Neural cell (in vitro differentiated cells): ENCODE measurements at regions not wholly inside any gene's neighbourhood (a gene's known extent, or its start where the extent isn't known, plus 50 kb on each side); places are given as distances from the start of the nearest gene placed in this dataset.
A peak's percentile ranks its signal among the peaks of the same experiment; 100 is the strongest.

Source experiments
- H2AFZ ChIP-seq: fragments of 200-600, 300-800 bp; sonication (generic), shearing (Covaris generic); 2 replicates; pipeline ENCODE4 v1.6.0; 2014; ENCODE audit warnings: low read depth, mild to moderate bottlenecking, antibody characterized with exemption, low read length, moderate library complexity
- H3F3A ChIP-seq: fragments of 200-600 bp; shearing (Covaris generic); 2 replicates; pipeline ENCODE4 v1.6.1; 2016; ENCODE audit warnings: mild to moderate bottlenecking, moderate library complexity, mixed read lengths, antibody characterized with exemption, low read length; ENCODE audit not compliant: insufficient read depth, poor library complexity, severe bottlenecking
- H3K27ac ChIP-seq: fragments of 200-600, 300-800 bp; sonication (generic), shearing (Covaris generic); 2 replicates; pipeline ENCODE4 v1.5.1; 2014; ENCODE audit warnings: mild to moderate bottlenecking, low read length, moderate library complexity
- H3K27me3 ChIP-seq: fragments of 300-800, 200-600 bp; sonication (generic), shearing (Covaris generic); 2 replicates; pipeline ENCODE4 v1.6.0; 2014; ENCODE audit warnings: mild to moderate bottlenecking, low read depth, low read length, moderate library complexity; ENCODE audit not compliant: insufficient read depth
- H3K36me3 ChIP-seq: fragments of 300-800, 200-600 bp; sonication (generic), shearing (Covaris generic); 2 replicates; pipeline ENCODE4 v1.5.1; 2014; ENCODE audit warnings: mild to moderate bottlenecking, antibody characterized with exemption, low read length, moderate library complexity; ENCODE audit not compliant: insufficient read depth
- H3K4me2 ChIP-seq: fragments of 300-800, 200-600 bp; sonication (generic), shearing (Covaris generic); 2 replicates; pipeline ENCODE4 v1.6.0; 2014; ENCODE audit warnings: mild to moderate bottlenecking, low read length
- H3K4me3 ChIP-seq: fragments of 300-800, 200-600 bp; sonication (generic), shearing (Covaris generic); 2 replicates; pipeline ENCODE4 v1.5.1; 2014; ENCODE audit warnings: mild to moderate bottlenecking, low read length, moderate library complexity
- H3K79me2 ChIP-seq: fragments of 200-600 bp; shearing (Covaris generic); replicated peaks from 2 replicates; pipeline ENCODE4 v1.6.0; 2014; ENCODE audit warnings: mild to moderate bottlenecking, low read length, moderate library complexity; ENCODE audit not compliant: insufficient read depth
- H3K9ac ChIP-seq: fragments of 300-800, 200-600 bp; sonication (generic), shearing (Covaris generic); 2 replicates; pipeline ENCODE4 v1.6.1; 2016; ENCODE audit warnings: mild to moderate bottlenecking, low read length, mixed read lengths
- H3K9me2 ChIP-seq: fragments of 200-600 bp; shearing (Covaris generic); 2 replicates; pipeline ENCODE4 v1.6.1; 2016; ENCODE audit warnings: mild to moderate bottlenecking, low read length, mixed read lengths; ENCODE audit not compliant: insufficient read depth
- H3K9me3 ChIP-seq: fragments of 200-600, 300-800 bp; sonication (generic), shearing (Covaris generic); 2 replicates; pipeline ENCODE4 v1.6.1; 2016; ENCODE audit warnings: mild to moderate bottlenecking, mixed run types, low read length, moderate library complexity, mixed read lengths
- H4K20me1 ChIP-seq: fragments of 200-600 bp; shearing (Covaris generic); 2 replicates; pipeline ENCODE4 v1.6.1; 2016; ENCODE audit warnings: mild to moderate bottlenecking, mixed run types; ENCODE audit not compliant: insufficient read depth
- EP300 ChIP-seq: fragments of 450-650 bp; conservative IDR thresholded peaks from 2 replicates; pipeline ENCODE4 v1.6.1; 2014; ENCODE audit warnings: antibody characterized with exemption, mild to moderate bottlenecking, moderate library complexity; ENCODE audit not compliant: poor library complexity, severe bottlenecking
- EZH2 ChIP-seq: fragments of 200-600, 300-800 bp; shearing (Covaris generic), sonication (generic); IDR thresholded peaks from 2 replicates; pipeline ENCODE4 v1.6.1; 2014; ENCODE audit warnings: antibody characterized with exemption, low read length, borderline replicate concordance, mild to moderate bottlenecking; ENCODE audit not compliant: insufficient read depth, poor library complexity, severe bottlenecking
- MXI1 ChIP-seq: fragments of 450-650 bp; conservative IDR thresholded peaks from 2 replicates; pipeline ENCODE4 v1.6.1; 2014; ENCODE audit warnings: antibody characterized with exemption, mild to moderate bottlenecking; ENCODE audit not compliant: poor library complexity, severe bottlenecking
- POLR2AphosphoS5 ChIP-seq: IDR thresholded peaks from 2 replicates; pipeline ENCODE4 v1.6.1; 2012
- RAD21 ChIP-seq: fragments of 450-650 bp; conservative IDR thresholded peaks from 2 replicates; pipeline ENCODE4 v1.6.1; 2014; ENCODE audit warnings: antibody characterized with exemption, mild to moderate bottlenecking, moderate library complexity
- REST ChIP-seq: IDR thresholded peaks from 2 replicates; pipeline ENCODE4 v1.6.1; 2012; ENCODE audit warnings: borderline replicate concordance
- SMC3 ChIP-seq: fragments of 450-650 bp; conservative IDR thresholded peaks from 2 replicates; pipeline ENCODE4 v1.6.1; 2014; ENCODE audit warnings: antibody characterized with exemption, mild to moderate bottlenecking, moderate library complexity; ENCODE audit not compliant: poor library complexity
- TAF1 ChIP-seq: IDR thresholded peaks from 2 replicates; pipeline ENCODE4 v1.6.1; 2012; ENCODE audit warnings: low read depth
- TF ChIP-seq, protein P1 (sequence below): fragments of 450-650 bp; IDR thresholded peaks from 2 replicates; pipeline ENCODE4 v1.5.1; 2014; ENCODE audit warnings: antibody characterized with exemption, mild to moderate bottlenecking, moderate library complexity; ENCODE audit not compliant: poor library complexity, severe bottlenecking

GRCh38 chr7:35905555-35905954, 104.7 kb downstream of the SEPTIN7 start:
- Histone ChIP-seq H3K9me2 (no peaks in the 10 kb centered on the region), H3K79me2 (no peaks in the 10 kb centered on the region), H3K9me3 (no peaks in the 10 kb centered on the region), H3K4me3 (no peak overlapping the region), H2AFZ (no peak overlapping the region), H3K9ac (no peak overlapping the region), H3F3A (no peaks in the 10 kb centered on the region), H4K20me1 (no peaks in the 10 kb centered on the region), H3K27ac (no peak overlapping the region), H3K27me3 (no peaks in the 10 kb centered on the region), H3K36me3 (peaks cover 5% of the 10 kb centered on the region), H3K4me2 (no peak overlapping the region)
- TF ChIP-seq REST = no peak
- TF ChIP-seq RAD21 = no peak
- TF ChIP-seq EZH2 = no peak
- TF ChIP-seq, protein P1, sequence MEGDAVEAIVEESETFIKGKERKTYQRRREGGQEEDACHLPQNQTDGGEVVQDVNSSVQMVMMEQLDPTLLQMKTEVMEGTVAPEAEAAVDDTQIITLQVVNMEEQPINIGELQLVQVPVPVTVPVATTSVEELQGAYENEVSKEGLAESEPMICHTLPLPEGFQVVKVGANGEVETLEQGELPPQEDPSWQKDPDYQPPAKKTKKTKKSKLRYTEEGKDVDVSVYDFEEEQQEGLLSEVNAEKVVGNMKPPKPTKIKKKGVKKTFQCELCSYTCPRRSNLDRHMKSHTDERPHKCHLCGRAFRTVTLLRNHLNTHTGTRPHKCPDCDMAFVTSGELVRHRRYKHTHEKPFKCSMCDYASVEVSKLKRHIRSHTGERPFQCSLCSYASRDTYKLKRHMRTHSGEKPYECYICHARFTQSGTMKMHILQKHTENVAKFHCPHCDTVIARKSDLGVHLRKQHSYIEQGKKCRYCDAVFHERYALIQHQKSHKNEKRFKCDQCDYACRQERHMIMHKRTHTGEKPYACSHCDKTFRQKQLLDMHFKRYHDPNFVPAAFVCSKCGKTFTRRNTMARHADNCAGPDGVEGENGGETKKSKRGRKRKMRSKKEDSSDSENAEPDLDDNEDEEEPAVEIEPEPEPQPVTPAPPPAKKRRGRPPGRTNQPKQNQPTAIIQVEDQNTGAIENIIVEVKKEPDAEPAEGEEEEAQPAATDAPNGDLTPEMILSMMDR = no peak
- no peak for TF ChIP-seq TAF1
- no peak for TF ChIP-seq SMC3
- TF ChIP-seq EP300 = no peak
- TF ChIP-seq POLR2AphosphoS5 = no peak
- TF ChIP-seq MXI1 = no peak

- Histone ChIP-seq H3K79me2 (no peaks in the 10 kb centered on the region), H3K9me2 (no peaks in the 10 kb centered on the region), H2AFZ (no peak overlapping the region), H3K9me3 (no peaks in the 10 kb centered on the region), H4K20me1 (no peaks in the 10 kb centered on the region), H3F3A (no peaks in the 10 kb centered on the region), H3K4me3 (no peak overlapping the region), H3K36me3 (no peaks in the 10 kb centered on the region), H3K27ac (no peak overlapping the region), H3K9ac (no peak overlapping the region), H3K27me3 (no peaks in the 10 kb centered on the region), H3K4me2 (no peak overlapping the region)
- TF ChIP-seq SMC3 (peak; percentile 92), REST (no peak), MXI1 (no peak), EZH2 (no peak), RAD21 (peak; percentile 91)
- TF ChIP-seq, protein P1 = peak; percentile 96
These were observed 105.5 kb downstream of the SEPTIN7 start for GRCh38 chr7:35906191-35906908.
